ENCODE measurements at regions not wholly inside any gene's neighbourhood (a gene's known extent, or its start where the extent isn't known, plus 50 kb on each side); places are given as distances from the start of the nearest gene placed in this dataset.

- DNase-seq (ENCODE audit: extremely low spot score in 2 of 2), result no peak
- intact Hi-C loops (cut with DNase I), result no loop called here
- no peak overlapping the region for H3K4me3 ChIP-seq
- no peaks in the 10 kb centered on the region for H3K36me3 ChIP-seq
- no peaks in the 10 kb centered on the region for H3K9me3 ChIP-seq
- no peaks in the 10 kb centered on the region for H3K4me1 ChIP-seq
- TF ChIP-seq POLR2AphosphoS5 (IDR thresholded peaks at IDR 0.05; ENCODE audit: insufficient read depth in 1 of 2, low read depth in 1 of 2) (no peak), POLR2A (IDR thresholded peaks at IDR 0.05) (no peak)
- TF ChIP-seq, protein P1, sequence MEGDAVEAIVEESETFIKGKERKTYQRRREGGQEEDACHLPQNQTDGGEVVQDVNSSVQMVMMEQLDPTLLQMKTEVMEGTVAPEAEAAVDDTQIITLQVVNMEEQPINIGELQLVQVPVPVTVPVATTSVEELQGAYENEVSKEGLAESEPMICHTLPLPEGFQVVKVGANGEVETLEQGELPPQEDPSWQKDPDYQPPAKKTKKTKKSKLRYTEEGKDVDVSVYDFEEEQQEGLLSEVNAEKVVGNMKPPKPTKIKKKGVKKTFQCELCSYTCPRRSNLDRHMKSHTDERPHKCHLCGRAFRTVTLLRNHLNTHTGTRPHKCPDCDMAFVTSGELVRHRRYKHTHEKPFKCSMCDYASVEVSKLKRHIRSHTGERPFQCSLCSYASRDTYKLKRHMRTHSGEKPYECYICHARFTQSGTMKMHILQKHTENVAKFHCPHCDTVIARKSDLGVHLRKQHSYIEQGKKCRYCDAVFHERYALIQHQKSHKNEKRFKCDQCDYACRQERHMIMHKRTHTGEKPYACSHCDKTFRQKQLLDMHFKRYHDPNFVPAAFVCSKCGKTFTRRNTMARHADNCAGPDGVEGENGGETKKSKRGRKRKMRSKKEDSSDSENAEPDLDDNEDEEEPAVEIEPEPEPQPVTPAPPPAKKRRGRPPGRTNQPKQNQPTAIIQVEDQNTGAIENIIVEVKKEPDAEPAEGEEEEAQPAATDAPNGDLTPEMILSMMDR (IDR thresholded peaks at IDR 0.05), result no peak
- no peak overlapping the region for H3K27ac ChIP-seq
- H3K27me3 ChIP-seq, result no peaks in the 10 kb centered on the region
Observed at GRCh38 chr7:133180717-133181116, 72.2 kb upstream of the EXOC4 start.

DNA sequence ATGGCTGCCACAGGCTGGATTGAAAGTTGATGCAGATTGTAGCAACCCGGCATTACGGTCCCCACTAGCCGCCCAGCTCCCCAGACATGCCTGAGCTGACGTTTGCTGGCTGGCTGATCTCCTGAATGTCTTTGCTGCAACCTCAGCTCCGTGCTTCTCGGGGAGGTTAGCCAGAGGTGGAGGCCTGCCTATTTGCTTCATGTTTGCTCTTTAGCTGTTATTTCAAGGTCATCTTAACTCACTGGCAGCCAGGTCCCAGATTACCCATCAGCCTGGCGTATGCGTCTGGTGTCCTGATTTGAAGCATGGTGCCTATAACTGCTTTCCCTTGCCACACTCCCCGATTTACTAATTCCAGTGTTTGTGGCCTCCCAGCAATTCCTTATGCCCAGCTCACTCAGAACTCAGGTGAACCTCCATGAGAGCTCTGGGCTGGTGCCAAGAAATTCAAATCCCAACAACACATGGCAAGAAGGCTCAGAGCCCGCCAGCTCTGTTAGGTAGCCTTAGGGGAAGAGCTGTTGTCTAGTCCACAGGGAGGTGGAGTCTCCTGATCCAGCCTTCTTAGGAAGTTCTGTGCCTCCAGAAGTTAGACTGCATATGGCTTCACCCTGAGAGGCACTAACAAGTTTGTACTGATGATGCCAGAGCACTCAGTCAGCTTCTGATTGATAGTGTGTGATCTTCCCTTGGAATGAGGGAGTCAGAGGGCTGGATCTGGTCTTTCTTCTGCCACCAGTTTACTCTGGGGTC is 69.7 kb upstream of the EXOC4 start:
- H3K4me1 ChIP-seq, result no peaks in the 10 kb centered on the region
- intact Hi-C loops (cut with DNase I), result no loop called here
- no peak overlapping the region for H3K27ac ChIP-seq
- no peak overlapping the region for H3K4me3 ChIP-seq
- no peaks in the 10 kb centered on the region for H3K27me3 ChIP-seq
- no peaks in the 10 kb centered on the region for H3K9me3 ChIP-seq
- DNase-seq (ENCODE audit: extremely low spot score in 2 of 2), result no peak
- H3K36me3 ChIP-seq, result no peaks in the 10 kb centered on the region
- TF ChIP-seq POLR2AphosphoS5 (IDR thresholded peaks at IDR 0.05; ENCODE audit: insufficient read depth in 1 of 2, low read depth in 1 of 2), result no peak
- TF ChIP-seq, protein P1 (IDR thresholded peaks at IDR 0.05), result no peak
- TF ChIP-seq POLR2A (IDR thresholded peaks at IDR 0.05), result no peak

- intact Hi-C loops (cut with DNase I), result no loop called here
- Histone ChIP-seq H3K27ac (no peak overlapping the region), H3K27me3 (no peaks in the 10 kb centered on the region), H3K4me1 (no peaks in the 10 kb centered on the region), H3K9me3 (no peaks in the 10 kb centered on the region), H3K4me3 (no peak overlapping the region), H3K36me3 (no peaks in the 10 kb centered on the region)
- no peak for TF ChIP-seq POLR2A (IDR thresholded peaks at IDR 0.05)
- TF ChIP-seq, protein P1 (IDR thresholded peaks at IDR 0.05), result no peak
- TF ChIP-seq POLR2AphosphoS5 (IDR thresholded peaks at IDR 0.05; ENCODE audit: insufficient read depth in 1 of 2, low read depth in 1 of 2), result no peak
- DNase-seq (ENCODE audit: extremely low spot score in 2 of 2), result no peak
Observed at GRCh38 chr7:133183969-133184368, 68.9 kb upstream of the EXOC4 start.

GRCh38 chr7:133185512-133185911 is 67.4 kb upstream of the EXOC4 start:
- no peaks in the 10 kb centered on the region for H3K9me3 ChIP-seq
- no peaks in the 10 kb centered on the region for H3K36me3 ChIP-seq
- no peak for DNase-seq (ENCODE audit: extremely low spot score in 2 of 2)
- H3K4me1 ChIP-seq, result no peaks in the 10 kb centered on the region
- intact Hi-C loops (cut with DNase I), result no loop called here
- H3K4me3 ChIP-seq, result no peak overlapping the region
- no peak for TF ChIP-seq POLR2AphosphoS5 (IDR thresholded peaks at IDR 0.05; ENCODE audit: insufficient read depth in 1 of 2, low read depth in 1 of 2)
- no peak for TF ChIP-seq POLR2A (IDR thresholded peaks at IDR 0.05)
- TF ChIP-seq, protein P1 (IDR thresholded peaks at IDR 0.05), result no peak
- H3K27ac ChIP-seq, result no peak overlapping the region
- H3K27me3 ChIP-seq, result no peaks in the 10 kb centered on the region

GRCh38 chr7:133186060-133186459 is 66.8 kb upstream of the EXOC4 start:
- Histone ChIP-seq H3K4me1 (no peaks in the 10 kb centered on the region), H3K9me3 (no peaks in the 10 kb centered on the region), H3K4me3 (no peak overlapping the region), H3K36me3 (no peaks in the 10 kb centered on the region), H3K27me3 (no peaks in the 10 kb centered on the region), H3K27ac (no peak overlapping the region)
- TF ChIP-seq, protein P1 (IDR thresholded peaks at IDR 0.05), result no peak
- no peak for TF ChIP-seq POLR2A (IDR thresholded peaks at IDR 0.05)
- TF ChIP-seq POLR2AphosphoS5 (IDR thresholded peaks at IDR 0.05; ENCODE audit: insufficient read depth in 1 of 2, low read depth in 1 of 2), result no peak
- DNase-seq (ENCODE audit: extremely low spot score in 2 of 2), result no peak
- intact Hi-C loops (cut with DNase I), result no loop called here

Data from vagina (tissue), 2 donors.